ENCODE measurements at regions not wholly inside any gene's neighbourhood (a gene's known extent, or its start where the extent isn't known, plus 50 kb on each side); places are given as distances from the start of the nearest gene placed in this dataset.

DNA sequence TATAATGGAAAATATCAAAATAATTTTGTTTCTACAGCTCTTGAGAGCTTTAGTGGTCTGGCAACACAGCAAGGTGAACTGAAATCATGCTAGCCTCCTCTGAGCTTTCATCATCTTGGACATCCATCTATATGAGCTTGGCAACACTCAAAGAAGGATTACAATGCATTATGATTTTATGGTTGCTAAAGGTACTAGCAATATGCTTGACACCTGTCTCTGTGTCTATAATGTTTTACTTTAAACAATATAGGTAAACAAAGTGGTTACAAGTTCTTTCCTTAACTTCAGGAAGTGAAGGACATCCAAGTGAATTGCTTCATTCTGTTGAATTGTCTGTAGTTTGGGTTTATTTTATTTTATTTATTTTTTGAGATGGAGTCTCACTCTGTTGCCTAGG, 203.7 kb upstream of the RRP15 start:
- H3K9ac ChIP-seq (ENCODE audit: extremely low read depth, low read length, poor library complexity, severe bottlenecking), result no peak overlapping the region
- H3K4me3 ChIP-seq (ENCODE audit: low read length), result no peak overlapping the region
- H3K27ac ChIP-seq (ENCODE audit: low read depth, low read length), result no peak overlapping the region
- Mint-ChIP-seq H3K4me3 (no peak overlapping the region), H3K27me3 (ENCODE audit: insufficient read depth) (no peaks in the 10 kb centered on the region), H3K9me3 (no peaks in the 10 kb centered on the region), H3K4me1 (peaks cover 9% of the 10 kb centered on the region), H3K27ac (no peak overlapping the region), H3K36me3 (ENCODE audit: low read depth) (no peaks in the 10 kb centered on the region)
- H3K36me3 ChIP-seq (ENCODE audit: control insufficient read depth, insufficient read depth, low read length), result no peaks in the 10 kb centered on the region
- TF ChIP-seq, protein P1, sequence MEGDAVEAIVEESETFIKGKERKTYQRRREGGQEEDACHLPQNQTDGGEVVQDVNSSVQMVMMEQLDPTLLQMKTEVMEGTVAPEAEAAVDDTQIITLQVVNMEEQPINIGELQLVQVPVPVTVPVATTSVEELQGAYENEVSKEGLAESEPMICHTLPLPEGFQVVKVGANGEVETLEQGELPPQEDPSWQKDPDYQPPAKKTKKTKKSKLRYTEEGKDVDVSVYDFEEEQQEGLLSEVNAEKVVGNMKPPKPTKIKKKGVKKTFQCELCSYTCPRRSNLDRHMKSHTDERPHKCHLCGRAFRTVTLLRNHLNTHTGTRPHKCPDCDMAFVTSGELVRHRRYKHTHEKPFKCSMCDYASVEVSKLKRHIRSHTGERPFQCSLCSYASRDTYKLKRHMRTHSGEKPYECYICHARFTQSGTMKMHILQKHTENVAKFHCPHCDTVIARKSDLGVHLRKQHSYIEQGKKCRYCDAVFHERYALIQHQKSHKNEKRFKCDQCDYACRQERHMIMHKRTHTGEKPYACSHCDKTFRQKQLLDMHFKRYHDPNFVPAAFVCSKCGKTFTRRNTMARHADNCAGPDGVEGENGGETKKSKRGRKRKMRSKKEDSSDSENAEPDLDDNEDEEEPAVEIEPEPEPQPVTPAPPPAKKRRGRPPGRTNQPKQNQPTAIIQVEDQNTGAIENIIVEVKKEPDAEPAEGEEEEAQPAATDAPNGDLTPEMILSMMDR (conservative IDR thresholded peaks at IDR 0.05), result no peak
- DNase-seq, result no peak
- no peaks in the 10 kb centered on the region for H3K4me1 ChIP-seq (ENCODE audit: control insufficient read depth, insufficient read depth, low read length)
- H3K9me3 ChIP-seq (ENCODE audit: control insufficient read depth, low read length), result no peaks in the 10 kb centered on the region
- H3K27me3 ChIP-seq (ENCODE audit: control insufficient read depth, insufficient read depth, low read length, poor library complexity, severe bottlenecking), result no peaks in the 10 kb centered on the region

DNA sequence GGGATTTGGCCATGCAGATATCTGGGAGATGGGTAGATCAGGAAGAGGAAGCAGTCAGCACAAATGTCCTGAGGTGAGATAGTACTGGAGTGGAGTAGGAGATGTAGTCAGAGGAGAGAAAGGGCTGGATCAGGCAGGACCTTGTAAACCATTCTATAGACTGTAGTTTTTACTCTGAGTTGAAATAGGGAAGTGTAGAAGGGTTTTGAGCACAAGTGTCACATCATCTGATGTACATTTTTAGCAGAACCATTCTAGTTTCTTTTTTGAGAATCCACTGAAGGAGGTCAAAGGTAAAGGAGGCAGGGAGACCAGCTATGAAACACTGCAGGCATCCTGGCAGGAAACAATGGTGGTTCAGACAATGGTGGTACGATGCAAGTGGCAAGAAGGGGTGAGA, 194.6 kb upstream of the RRP15 start:
- Histone ChIP-seq H3K27ac (ENCODE audit: low read depth, low read length) (no peak overlapping the region), H3K9me3 (ENCODE audit: control insufficient read depth, low read length) (no peaks in the 10 kb centered on the region), H3K4me1 (ENCODE audit: control insufficient read depth, insufficient read depth, low read length) (no peaks in the 10 kb centered on the region), H3K4me3 (ENCODE audit: low read length) (no peak overlapping the region), H3K36me3 (ENCODE audit: control insufficient read depth, insufficient read depth, low read length) (no peaks in the 10 kb centered on the region), H3K9ac (ENCODE audit: extremely low read depth, low read length, poor library complexity, severe bottlenecking) (no peak overlapping the region), H3K27me3 (ENCODE audit: control insufficient read depth, insufficient read depth, low read length, poor library complexity, severe bottlenecking) (no peaks in the 10 kb centered on the region)
- TF ChIP-seq, protein P1 (conservative IDR thresholded peaks at IDR 0.05), result no peak
- no peaks in the 10 kb centered on the region for H3K4me1 Mint-ChIP-seq
- no peaks in the 10 kb centered on the region for H3K36me3 Mint-ChIP-seq (ENCODE audit: low read depth)
- H3K4me3 Mint-ChIP-seq, result no peak overlapping the region
- 80 to 92% methylated on average over 1 of the region's 1 CpG for WGBS, 2 experiments (ENCODE audit: insufficient coverage in 1 of 2, insufficient read length in 1 of 2)
- no peaks in the 10 kb centered on the region for H3K27me3 Mint-ChIP-seq (ENCODE audit: insufficient read depth)
- H3K9me3 Mint-ChIP-seq, result no peaks in the 10 kb centered on the region
- DNase-seq, result no peak
- no peak overlapping the region for H3K27ac Mint-ChIP-seq

DNA sequence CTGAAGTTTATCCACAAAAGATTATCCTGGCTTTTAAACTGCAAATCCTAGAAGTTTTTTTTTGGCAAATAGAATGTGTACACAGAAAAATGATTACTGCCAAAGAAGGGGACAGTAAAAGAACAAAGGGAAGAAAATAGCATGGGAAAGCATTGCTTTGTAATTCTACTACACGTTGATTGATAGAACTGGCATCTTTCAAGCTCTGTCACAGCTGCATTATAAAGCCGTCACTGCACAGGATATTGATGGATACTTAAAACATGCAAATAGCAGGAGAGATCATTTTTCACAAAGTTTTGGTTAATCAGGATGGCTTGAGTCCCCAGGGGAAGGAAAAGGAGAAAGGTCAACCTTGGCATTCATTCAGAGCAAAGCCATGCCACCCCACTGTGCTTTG, 183.7 kb upstream of the RRP15 start:
- H3K9me3 Mint-ChIP-seq, result no peaks in the 10 kb centered on the region
- 53 to 77% methylated on average over 2 of the region's 2 CpGs for WGBS, 2 experiments (ENCODE audit: insufficient coverage in 1 of 2, insufficient read length in 1 of 2)
- no peak overlapping the region for H3K27ac Mint-ChIP-seq
- H3K4me1 ChIP-seq (ENCODE audit: control insufficient read depth, insufficient read depth, low read length), result no peaks in the 10 kb centered on the region
- H3K27ac ChIP-seq (ENCODE audit: low read depth, low read length), result no peak overlapping the region
- DNase-seq, result no peak
- H3K9me3 ChIP-seq (ENCODE audit: control insufficient read depth, low read length), result no peaks in the 10 kb centered on the region
- H3K4me3 Mint-ChIP-seq, result no peak overlapping the region
- H3K27me3 Mint-ChIP-seq (ENCODE audit: insufficient read depth), result no peaks in the 10 kb centered on the region
- no peak overlapping the region for H3K4me3 ChIP-seq (ENCODE audit: low read length)
- H3K36me3 ChIP-seq (ENCODE audit: control insufficient read depth, insufficient read depth, low read length), result no peaks in the 10 kb centered on the region
- H3K4me1 Mint-ChIP-seq, result no peaks in the 10 kb centered on the region
- H3K9ac ChIP-seq (ENCODE audit: extremely low read depth, low read length, poor library complexity, severe bottlenecking), result no peak overlapping the region
- TF ChIP-seq, protein P1 (conservative IDR thresholded peaks at IDR 0.05), result no peak
- no peaks in the 10 kb centered on the region for H3K36me3 Mint-ChIP-seq (ENCODE audit: low read depth)
- H3K27me3 ChIP-seq (ENCODE audit: control insufficient read depth, insufficient read depth, low read length, poor library complexity, severe bottlenecking), result no peaks in the 10 kb centered on the region

All from endodermal cell (in vitro differentiated cells).